Limb (tissue), 2 donors: ENCODE measurements at regions not wholly inside any gene's neighbourhood (a gene's known extent, or its start where the extent isn't known, plus 50 kb on each side); places are given as distances from the start of the nearest gene placed in this dataset.

Source experiments
- DNase-seq, 2 donors: peaks; one replicate each; pipeline ENCODE4 v3.0.0-alpha.2; 2016; ENCODE audit errors: extremely low spot score in 2 of 2

DNA sequence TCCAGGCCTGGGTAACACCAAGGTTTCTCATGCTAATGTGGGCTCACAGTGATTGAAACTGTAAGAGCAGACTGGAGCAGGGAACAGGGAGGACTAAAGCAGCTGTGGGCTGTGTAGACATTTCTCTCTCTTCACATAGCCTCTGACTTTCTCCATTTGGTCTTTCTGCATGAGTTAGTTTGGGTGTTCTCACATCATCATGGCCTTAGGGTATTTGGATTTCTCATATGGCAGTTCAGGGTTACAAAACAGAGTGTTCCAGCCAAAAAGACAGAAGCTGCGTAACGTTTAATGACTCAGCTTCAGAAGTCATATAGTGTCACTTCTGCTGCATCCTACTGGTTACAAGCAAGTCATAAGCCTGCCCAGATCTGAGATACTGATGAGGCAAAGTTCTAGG lies 52.0 kb upstream of the OSBPL8 start:
- DNase-seq: no peak

DNA sequence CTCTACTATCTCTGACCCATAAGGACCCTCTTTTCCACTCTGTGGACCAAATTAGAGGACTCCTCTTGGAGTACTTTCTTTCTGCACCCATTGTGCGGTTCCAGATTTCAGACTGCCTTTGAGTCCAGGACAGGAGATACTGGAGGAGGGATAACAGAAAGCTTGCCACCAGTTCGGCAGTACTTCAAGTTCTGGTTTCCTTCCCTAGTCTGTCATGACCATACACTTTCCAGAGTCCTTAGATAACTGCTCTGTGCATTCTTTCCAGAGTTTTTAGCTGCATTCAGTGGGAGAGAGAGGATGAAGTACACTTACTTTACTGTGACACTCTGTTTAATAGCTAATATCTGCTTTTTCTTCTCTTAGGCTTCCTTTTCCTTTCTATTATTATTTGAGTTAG lies 54.8 kb upstream of the OSBPL8 start:
- no peak for DNase-seq

- no peak for DNase-seq
Measured at GRCh38 chr12:76618031-76618430, 58.5 kb upstream of the OSBPL8 start.

DNA sequence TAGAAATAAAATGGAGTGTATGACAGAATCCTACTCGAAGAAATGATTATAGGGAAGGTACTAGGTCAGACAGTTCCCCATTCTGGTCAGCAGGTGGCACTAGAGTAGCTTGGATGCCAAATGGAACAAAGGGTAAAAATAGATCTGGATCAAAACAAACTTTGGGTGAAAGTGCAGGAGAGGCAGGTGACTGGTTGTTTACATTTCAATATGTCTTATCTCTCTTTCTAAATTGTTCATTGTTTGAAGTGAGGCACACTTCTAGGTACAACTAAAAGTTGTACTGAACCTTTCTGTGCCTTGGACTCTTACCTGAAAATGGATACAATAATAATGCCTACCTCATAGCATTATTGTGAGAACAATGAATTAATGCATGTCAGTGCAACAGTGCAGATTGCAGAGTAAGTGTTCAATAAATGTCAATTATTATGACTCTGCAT lies 62.0 kb upstream of the OSBPL8 start:
- peak; percentile 78 to 79 for DNase-seq

DNA sequence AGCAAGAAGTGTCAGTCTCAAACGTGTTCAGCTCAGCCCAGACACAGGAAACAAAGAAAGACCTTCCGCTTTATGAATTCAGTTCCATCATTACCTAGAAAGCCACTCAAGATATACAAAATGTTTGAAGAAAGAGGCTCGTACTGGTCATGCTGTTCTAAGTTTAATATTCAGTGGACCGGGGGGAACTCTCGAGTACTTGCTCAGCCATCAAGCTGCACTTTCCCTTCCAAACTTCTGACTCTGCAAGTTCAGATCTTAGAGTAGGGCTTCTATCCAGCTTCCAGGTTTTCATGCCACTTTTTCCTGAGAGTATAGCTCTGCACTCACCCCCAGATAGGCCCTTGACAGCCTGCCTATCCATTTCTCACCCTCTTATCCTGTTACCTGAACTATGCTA lies 62.8 kb upstream of the OSBPL8 start:
- DNase-seq: no peak

DNA sequence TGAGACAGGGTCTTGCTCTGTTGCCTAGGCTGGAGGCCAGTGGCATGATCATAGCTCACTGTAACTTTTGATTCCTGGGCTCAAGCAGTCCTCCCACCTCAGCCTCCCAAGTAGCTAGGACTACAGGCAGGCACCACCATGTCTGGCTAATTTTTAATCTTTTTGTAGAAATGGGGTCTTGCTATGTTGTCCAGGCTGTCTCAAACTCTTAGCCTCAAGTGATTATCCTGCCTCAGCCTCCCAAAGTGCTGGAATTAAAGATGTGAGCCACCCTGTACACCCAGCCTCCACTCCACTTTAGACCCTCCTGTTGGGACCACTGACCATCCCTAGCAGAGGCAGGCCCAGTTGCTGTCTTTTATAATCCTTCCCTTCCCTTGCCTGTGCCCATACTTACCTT lies 63.3 kb upstream of the OSBPL8 start:
- DNase-seq: no peak

- no peak for DNase-seq
Measured at GRCh38 chr12:76623931-76624330, 64.4 kb upstream of the OSBPL8 start.

DNA sequence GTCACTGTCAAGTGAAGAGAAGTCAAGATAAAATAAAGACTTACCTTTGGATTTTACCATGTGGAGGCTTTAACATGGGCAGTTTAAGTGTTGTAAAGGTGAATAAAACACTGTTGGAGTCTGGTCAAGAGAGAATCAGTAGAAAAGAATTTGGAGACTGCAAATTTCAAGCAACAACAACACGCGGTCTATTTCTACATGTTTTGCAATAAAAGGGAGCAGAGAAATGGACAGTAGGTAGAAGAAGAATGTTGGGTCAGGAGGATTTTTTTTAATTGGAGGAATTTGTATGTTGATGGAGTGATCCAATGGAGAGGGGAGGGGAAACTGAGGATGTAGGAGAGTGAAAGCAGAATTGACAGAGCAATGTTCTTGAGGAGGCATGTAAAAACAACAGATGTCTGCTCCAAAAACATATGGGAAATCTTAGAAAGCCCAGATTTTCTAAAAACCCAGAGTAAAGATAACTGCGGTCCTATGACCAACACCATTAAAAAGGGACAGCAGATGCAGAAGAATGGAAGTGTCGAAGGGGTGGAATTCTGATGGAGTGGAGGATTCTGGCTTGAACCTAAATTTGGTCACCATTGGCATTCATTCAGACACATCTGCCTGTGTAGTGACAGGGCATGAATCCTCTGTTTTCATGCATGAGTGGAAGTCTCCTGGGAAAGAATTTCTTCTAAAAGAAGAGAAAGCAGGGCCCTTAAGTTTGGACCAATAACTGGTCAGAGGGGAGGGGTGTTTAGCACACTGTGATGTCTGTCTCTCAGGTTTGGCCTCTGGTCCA lies 68.0 kb upstream of the OSBPL8 start:
- DNase-seq: no peak

- no peak for DNase-seq
Measured at GRCh38 chr12:76628745-76629144, 69.2 kb upstream of the OSBPL8 start.

DNA sequence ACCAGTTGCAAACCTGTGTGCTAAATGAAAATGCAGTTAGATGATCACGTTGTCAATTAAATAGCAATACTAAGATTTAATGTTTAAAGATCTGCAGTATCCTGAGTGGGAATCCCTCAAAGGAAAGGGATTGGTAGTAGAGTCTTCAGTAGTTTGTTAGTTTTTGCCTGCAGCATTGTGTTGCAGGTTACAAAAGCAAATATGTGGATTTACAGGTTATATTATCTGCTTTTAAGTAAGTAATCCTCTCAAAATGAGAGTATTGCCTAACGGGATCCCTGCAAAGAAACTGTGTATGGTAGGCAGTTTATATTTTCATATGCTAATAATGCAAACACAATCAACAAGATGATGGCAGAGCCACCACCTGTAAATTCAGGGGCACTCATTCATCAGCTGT lies 72.2 kb upstream of the OSBPL8 start:
- no peak for DNase-seq

DNA sequence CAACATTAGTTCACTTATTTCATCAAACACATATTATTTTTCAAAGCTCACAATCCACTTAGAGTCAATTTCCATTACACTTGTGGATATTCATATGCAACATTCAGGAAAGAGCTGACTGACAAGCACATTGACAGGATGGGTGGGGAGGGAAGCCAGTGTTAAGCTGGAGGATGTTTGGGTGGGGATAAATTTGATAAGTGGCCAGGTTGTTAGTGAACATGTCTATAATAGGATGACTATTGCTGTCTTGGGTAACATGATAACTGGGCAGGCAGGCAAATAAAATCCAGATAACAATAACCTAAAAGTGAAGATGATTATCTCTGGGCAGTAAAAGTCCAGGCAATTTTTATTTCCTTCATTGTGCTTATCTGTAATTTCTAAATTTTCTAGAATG lies 73.8 kb upstream of the OSBPL8 start:
- no peak for DNase-seq

DNA sequence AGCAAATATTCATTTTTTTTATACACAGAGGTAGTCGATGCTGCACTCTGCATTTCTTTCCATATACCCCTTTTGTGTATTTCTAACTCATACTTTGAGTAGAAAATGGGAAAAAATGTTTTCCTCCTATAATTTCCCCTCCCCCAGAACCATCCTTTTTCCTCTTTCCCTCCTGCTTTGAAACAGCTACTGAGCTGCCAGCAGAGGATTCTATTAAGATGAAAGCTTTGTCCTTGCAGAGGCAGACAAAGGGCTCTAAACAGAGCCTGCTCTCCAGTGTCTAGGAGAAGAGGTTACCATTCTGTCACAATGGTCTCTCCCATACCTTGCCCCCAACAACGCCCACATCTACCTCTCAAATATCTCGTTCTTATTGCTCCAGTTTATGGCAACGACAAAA lies 74.6 kb upstream of the OSBPL8 start:
- DNase-seq: no peak

- DNase-seq: no peak
Measured at GRCh38 chr12:76636121-76636692, 76.6 kb upstream of the OSBPL8 start.

DNA sequence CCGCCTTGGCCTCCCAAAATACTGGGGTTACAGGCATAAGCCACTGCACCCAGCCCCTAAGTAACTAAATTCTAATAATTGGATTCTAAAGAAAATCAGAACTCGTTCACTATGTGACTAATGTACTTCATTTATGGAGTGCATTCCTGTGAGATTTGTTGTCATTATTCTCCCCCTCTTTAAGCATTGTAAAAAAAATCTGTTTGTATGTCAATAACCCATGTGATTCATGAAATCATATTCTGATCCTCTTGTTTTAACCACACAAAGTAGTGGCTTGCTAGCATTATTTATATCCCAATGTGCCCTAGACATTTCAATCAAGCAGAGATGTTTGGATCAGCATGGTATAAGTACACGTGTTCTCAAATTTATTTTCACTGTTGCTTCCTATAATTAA lies 78.2 kb upstream of the OSBPL8 start:
- DNase-seq: no peak

- no peak for DNase-seq
Measured at GRCh38 chr12:76639646-76640045, 80.1 kb upstream of the OSBPL8 start.

DNA sequence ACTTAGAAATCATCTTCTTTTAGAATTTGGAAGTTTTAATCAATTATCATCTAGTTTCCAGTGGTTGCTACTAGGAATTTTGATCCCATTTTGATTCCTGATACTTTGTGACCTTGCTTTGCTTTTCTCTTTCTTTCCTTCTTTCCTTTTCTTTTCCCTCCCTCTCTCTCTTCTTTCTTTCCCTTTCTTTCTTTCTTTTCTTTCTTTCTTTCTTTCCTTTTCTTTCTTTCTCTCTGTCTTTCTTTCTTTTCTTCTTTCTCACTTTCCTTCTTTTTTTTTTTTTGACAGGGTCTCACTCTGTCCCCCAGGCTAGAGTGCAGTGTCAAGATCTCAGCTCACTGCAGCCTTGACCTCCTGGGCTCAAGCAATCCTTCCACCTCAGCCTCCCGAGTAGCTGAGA lies 81.5 kb upstream of the OSBPL8 start:
- DNase-seq: no peak

- no peak for DNase-seq
Measured at GRCh38 chr12:76641961-76642360, 82.4 kb upstream of the OSBPL8 start.

- no peak for DNase-seq
Measured at GRCh38 chr12:76643438-76643837, 83.9 kb upstream of the OSBPL8 start.

DNA sequence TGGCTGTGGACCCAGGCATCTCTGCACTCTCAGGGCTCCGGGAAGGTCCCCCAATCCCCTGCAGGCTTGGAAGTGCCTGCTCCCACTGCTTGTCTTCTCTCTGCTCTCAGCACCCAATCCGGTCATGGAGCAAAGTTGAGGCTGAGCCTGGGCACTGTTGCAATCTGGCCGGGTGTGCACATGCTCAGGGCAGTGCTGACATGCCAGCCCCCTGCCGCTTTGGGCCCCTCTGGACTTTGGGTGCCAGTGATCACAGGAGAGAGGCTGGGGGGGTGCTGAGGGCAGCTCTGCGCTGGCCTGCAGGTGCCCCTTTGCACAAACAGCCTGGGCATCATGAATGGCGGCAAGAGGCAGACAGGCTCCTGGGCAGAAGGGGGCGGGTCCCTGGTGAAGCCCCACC lies 85.4 kb upstream of the OSBPL8 start:
- no peak for DNase-seq

- no peak for DNase-seq
Measured at GRCh38 chr12:76645934-76646333, 86.4 kb upstream of the OSBPL8 start.

- DNase-seq: no peak
Measured at GRCh38 chr12:76646366-76646765, 86.8 kb upstream of the OSBPL8 start.

DNA sequence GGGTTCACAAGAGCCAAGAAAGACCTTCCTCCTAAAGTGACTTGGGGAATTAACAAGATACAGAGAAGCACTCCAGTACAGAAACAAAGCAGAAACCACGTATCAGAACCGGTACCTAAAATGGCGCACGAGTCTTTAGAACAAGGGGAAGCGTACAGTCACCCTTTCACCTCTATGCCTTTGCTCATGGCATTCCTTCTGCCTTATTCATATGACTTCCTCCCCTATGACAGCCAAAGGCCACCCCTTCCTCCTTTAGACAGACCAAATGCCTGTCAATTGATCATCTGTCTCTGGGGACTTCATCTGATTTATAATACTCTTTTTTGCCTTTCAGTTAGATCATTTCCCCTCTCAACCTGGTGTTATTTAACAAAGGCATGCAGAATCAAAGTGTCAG lies 89.5 kb upstream of the OSBPL8 start:
- DNase-seq: no peak

DNA sequence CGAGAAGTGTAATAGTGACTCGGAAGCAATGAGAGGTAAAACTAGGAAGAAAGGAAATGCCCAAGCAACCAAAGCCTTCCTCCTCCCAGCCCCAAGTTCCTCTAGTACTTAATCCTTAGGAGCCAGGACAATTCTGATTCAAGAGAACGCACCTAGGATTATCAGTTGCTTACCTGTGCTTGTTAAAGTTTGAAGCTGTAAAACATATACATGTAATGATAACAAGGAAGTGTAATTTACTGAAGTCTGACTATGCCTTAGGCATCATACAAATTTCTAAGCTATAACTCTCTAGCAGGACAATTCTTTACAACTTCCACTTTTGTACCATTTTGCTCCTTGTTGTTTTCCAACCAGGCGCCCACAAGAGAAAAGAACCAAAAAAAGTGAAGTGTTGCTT lies 92.8 kb upstream of the OSBPL8 start:
- DNase-seq: no peak
